ENCODE measurements at regions not wholly inside any gene's neighbourhood (a gene's known extent, or its start where the extent isn't known, plus 50 kb on each side); places are given as distances from the start of the nearest gene placed in this dataset.

DNA sequence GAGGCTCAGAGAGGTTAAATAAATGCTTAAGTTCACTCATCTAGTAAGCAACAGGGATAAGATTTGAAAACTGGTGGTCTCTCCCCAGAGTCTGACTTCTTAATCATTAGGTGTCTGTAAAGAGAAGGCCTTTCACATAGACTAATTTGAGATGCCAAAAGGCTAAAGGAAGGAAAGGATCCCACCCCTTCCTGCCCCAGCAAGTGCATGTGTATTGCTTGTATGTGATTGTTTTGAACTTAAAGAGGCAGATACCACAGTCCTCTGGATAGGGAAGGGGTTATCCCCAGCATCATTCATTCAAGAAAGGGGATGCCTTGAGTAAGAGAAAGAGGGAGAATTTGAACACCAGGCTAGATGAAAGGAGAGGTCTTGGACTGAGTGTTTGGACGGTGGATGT is 192.0 kb downstream of the OGFRL1 start:
- TF ChIP-seq, protein P1, sequence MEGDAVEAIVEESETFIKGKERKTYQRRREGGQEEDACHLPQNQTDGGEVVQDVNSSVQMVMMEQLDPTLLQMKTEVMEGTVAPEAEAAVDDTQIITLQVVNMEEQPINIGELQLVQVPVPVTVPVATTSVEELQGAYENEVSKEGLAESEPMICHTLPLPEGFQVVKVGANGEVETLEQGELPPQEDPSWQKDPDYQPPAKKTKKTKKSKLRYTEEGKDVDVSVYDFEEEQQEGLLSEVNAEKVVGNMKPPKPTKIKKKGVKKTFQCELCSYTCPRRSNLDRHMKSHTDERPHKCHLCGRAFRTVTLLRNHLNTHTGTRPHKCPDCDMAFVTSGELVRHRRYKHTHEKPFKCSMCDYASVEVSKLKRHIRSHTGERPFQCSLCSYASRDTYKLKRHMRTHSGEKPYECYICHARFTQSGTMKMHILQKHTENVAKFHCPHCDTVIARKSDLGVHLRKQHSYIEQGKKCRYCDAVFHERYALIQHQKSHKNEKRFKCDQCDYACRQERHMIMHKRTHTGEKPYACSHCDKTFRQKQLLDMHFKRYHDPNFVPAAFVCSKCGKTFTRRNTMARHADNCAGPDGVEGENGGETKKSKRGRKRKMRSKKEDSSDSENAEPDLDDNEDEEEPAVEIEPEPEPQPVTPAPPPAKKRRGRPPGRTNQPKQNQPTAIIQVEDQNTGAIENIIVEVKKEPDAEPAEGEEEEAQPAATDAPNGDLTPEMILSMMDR (IDR thresholded peaks at IDR 0.05; ENCODE audit: extremely low read depth, low read depth, low read length) = no peak
- Histone ChIP-seq H3K27ac (ENCODE audit: low read depth, low read length) (no peak overlapping the region), H3K4me2 (ENCODE audit: insufficient read depth, low read length) (no peak overlapping the region), H3K79me2 (ENCODE audit: insufficient read depth, low read length) (no peaks in the 10 kb centered on the region), H2AFZ (ENCODE audit: low read length) (peak overlapping the region; percentile 60), H3K4me3 (ENCODE audit: insufficient read depth, low read length) (no peak overlapping the region), H3K27me3 (ENCODE audit: insufficient read depth, low read length) (no peaks in the 10 kb centered on the region), H4K20me1 (ENCODE audit: insufficient read depth, low read length) (no peaks in the 10 kb centered on the region), H3K9me3 (ENCODE audit: low read depth, low read length) (no peaks in the 10 kb centered on the region), H3K36me3 (ENCODE audit: insufficient read depth, low read length) (no peaks in the 10 kb centered on the region), H3K4me1 (ENCODE audit: insufficient read depth, low read length) (peaks cover 49% of the 10 kb centered on the region)
- DNase-seq (ENCODE audit: insufficient read length, low spot score, missing footprints) = no peak

GRCh38 chr6:71481011-71481410 is 192.4 kb downstream of the OGFRL1 start:
- no peaks in the 10 kb centered on the region for H3K79me2 ChIP-seq (ENCODE audit: insufficient read depth, low read length)
- peaks cover 45% of the 10 kb centered on the region for H3K4me1 ChIP-seq (ENCODE audit: insufficient read depth, low read length)
- peak overlapping the region; percentile 60 for H2AFZ ChIP-seq (ENCODE audit: low read length)
- H3K4me3 ChIP-seq (ENCODE audit: insufficient read depth, low read length) = no peak overlapping the region
- H4K20me1 ChIP-seq (ENCODE audit: insufficient read depth, low read length) = no peaks in the 10 kb centered on the region
- no peaks in the 10 kb centered on the region for H3K27me3 ChIP-seq (ENCODE audit: insufficient read depth, low read length)
- H3K4me2 ChIP-seq (ENCODE audit: insufficient read depth, low read length) = no peak overlapping the region
- TF ChIP-seq, protein P1 (IDR thresholded peaks at IDR 0.05; ENCODE audit: extremely low read depth, low read depth, low read length) = no peak
- no peak overlapping the region for H3K27ac ChIP-seq (ENCODE audit: low read depth, low read length)
- no peaks in the 10 kb centered on the region for H3K9me3 ChIP-seq (ENCODE audit: low read depth, low read length)
- DNase-seq (ENCODE audit: insufficient read length, low spot score, missing footprints) = no peak
- H3K36me3 ChIP-seq (ENCODE audit: insufficient read depth, low read length) = no peaks in the 10 kb centered on the region

- Histone ChIP-seq H3K4me2 (ENCODE audit: insufficient read depth, low read length) (no peak overlapping the region), H3K36me3 (ENCODE audit: insufficient read depth, low read length) (no peaks in the 10 kb centered on the region), H3K4me1 (ENCODE audit: insufficient read depth, low read length) (peaks cover 46% of the 10 kb centered on the region), H3K9me3 (ENCODE audit: low read depth, low read length) (no peaks in the 10 kb centered on the region), H3K79me2 (ENCODE audit: insufficient read depth, low read length) (no peaks in the 10 kb centered on the region), H2AFZ (ENCODE audit: low read length) (peak overlapping the region; percentile 69), H3K27ac (ENCODE audit: low read depth, low read length) (no peak overlapping the region), H3K4me3 (ENCODE audit: insufficient read depth, low read length) (no peak overlapping the region), H4K20me1 (ENCODE audit: insufficient read depth, low read length) (no peaks in the 10 kb centered on the region), H3K27me3 (ENCODE audit: insufficient read depth, low read length) (no peaks in the 10 kb centered on the region)
- DNase-seq (ENCODE audit: insufficient read length, low spot score, missing footprints) = no peak
- TF ChIP-seq, protein P1 (IDR thresholded peaks at IDR 0.05; ENCODE audit: extremely low read depth, low read depth, low read length) = no peak
These were observed 193.2 kb downstream of the OGFRL1 start for GRCh38 chr6:71481801-71482200.

DNA sequence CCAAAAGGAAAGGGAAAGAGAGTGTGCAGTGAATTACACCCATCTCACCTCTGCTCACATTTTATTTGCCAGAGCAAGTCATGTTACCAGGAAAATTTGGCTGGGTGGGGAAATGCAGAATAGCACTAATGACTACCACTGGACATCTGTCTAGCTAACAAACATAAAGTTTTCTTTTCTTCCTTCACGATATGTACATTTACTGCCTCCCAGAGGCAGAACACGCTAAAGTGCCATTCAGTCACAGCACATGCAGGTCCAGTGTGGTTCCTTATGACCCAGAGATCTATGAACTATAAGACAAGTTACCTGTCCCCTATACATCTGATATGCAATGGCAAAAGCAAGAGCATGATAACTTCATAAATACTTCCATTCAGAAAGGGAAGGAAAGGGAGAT is 194.1 kb downstream of the OGFRL1 start:
- H3K79me2 ChIP-seq (ENCODE audit: insufficient read depth, low read length) = no peaks in the 10 kb centered on the region
- no peak overlapping the region for H2AFZ ChIP-seq (ENCODE audit: low read length)
- H4K20me1 ChIP-seq (ENCODE audit: insufficient read depth, low read length) = no peaks in the 10 kb centered on the region
- H3K9me3 ChIP-seq (ENCODE audit: low read depth, low read length) = no peaks in the 10 kb centered on the region
- DNase-seq (ENCODE audit: insufficient read length, low spot score, missing footprints) = no peak
- peaks cover 38% of the 10 kb centered on the region for H3K4me1 ChIP-seq (ENCODE audit: insufficient read depth, low read length)
- H3K4me2 ChIP-seq (ENCODE audit: insufficient read depth, low read length) = no peak overlapping the region
- no peak overlapping the region for H3K27ac ChIP-seq (ENCODE audit: low read depth, low read length)
- no peak overlapping the region for H3K4me3 ChIP-seq (ENCODE audit: insufficient read depth, low read length)
- H3K36me3 ChIP-seq (ENCODE audit: insufficient read depth, low read length) = no peaks in the 10 kb centered on the region
- no peaks in the 10 kb centered on the region for H3K27me3 ChIP-seq (ENCODE audit: insufficient read depth, low read length)
- TF ChIP-seq, protein P1 (IDR thresholded peaks at IDR 0.05; ENCODE audit: extremely low read depth, low read depth, low read length) = peak; percentile 47
